Esophagus muscularis mucosa (tissue), 4 donors: ENCODE measurements at regions not wholly inside any gene's neighbourhood (a gene's known extent, or its start where the extent isn't known, plus 50 kb on each side); places are given as distances from the start of the nearest gene placed in this dataset.

Experiments
- DNase-seq: peaks from one replicate; pipeline ENCODE4 v3.0.0-alpha.2; 2017; ENCODE audit errors: extremely low spot score
- H3K27ac ChIP-seq, 4 donors: fragments of 200-600 bp; sonication (generic); replicated peaks in 1 of 4; 1 replicate in 3 of 4; 2 replicates in 1 of 4; pipeline ENCODE4 v1.5.1; 2016 to 2019; ENCODE audit warnings: mild to moderate bottlenecking in 1 of 4
- H3K27me3 ChIP-seq, 4 donors: fragments of 200-600 bp; sonication (generic); one replicate each; pipeline versions ENCODE4 v1.5.1 to v1.6.0; 2016 to 2019
- H3K36me3 ChIP-seq, 4 donors: fragments of 200-600 bp; sonication (generic); one replicate each; pipeline ENCODE4 v1.5.1; 2016 to 2019
- H3K4me1 ChIP-seq, 4 donors: fragments of 200-600 bp; sonication (generic); one replicate each; pipeline ENCODE4 v1.5.1; 2016 to 2019
- H3K4me3 ChIP-seq, 4 donors: fragments of 200-600 bp; sonication (generic); 1 replicate in 2 of 4; 2 replicates in 2 of 4; pipeline ENCODE4 v1.5.1; 2016 to 2019; ENCODE audit warnings: mild to moderate bottlenecking in 4 of 4, moderate library complexity in 1 of 4
- H3K9me3 ChIP-seq, 4 donors: fragments of 200-600 bp; sonication (generic); 1 replicate in 3 of 4; 2 replicates in 1 of 4; pipeline ENCODE4 v1.5.1; 2016 to 2019
- EP300 ChIP-seq: sonication (generic); formaldehyde crosslinking; IDR thresholded peaks from one replicate; pipeline ENCODE4 v1.6.1; 2017; ENCODE audit warnings: antibody characterized with exemption
- POLR2A ChIP-seq: fragments of 450-650 bp; IDR thresholded peaks from one replicate; pipeline ENCODE4 v1.6.1; 2017; ENCODE audit warnings: antibody characterized with exemption, moderate library complexity, mild to moderate bottlenecking, low read depth
- POLR2AphosphoS5 ChIP-seq, 2 donors: sonication (generic); formaldehyde crosslinking; IDR thresholded peaks; one replicate each; pipeline ENCODE4 v1.6.1; 2017; ENCODE audit warnings: antibody characterized with exemption in 2 of 2
- whole genome bisulfite sequencing: methylation state at CpG from one replicate; pipeline ENCODE4 v1.1.5; 2018; 5-methylcytosine and 5-hydroxymethylcytosine counted together
- intact Hi-C: fragments of 100-400 bp; cut with DNase I; formaldehyde crosslinking; loops from one replicate; pipeline ENCODE4 v1.15.1; 2023
- TF ChIP-seq, protein P1 (sequence below), 3 experiments: fragments of 200-600 bp in 2 of 3; fragments of 450-650 bp in 1 of 3; sonication (generic) in 2 of 3; IDR thresholded peaks; one replicate each; pipeline ENCODE4 v1.5.1; 2017 to 2019; ENCODE audit warnings: antibody characterized with exemption in 3 of 3, mild to moderate bottlenecking in 2 of 3, moderate library complexity in 1 of 3

- Histone ChIP-seq H3K9me3 (no peaks in the 10 kb centered on the region), H3K36me3 (no peaks in the 10 kb centered on the region), H3K27ac (no peak overlapping the region), H3K4me3 (no peak overlapping the region), H3K27me3 (peaks cover 0 to 74% (median 0%) of the 10 kb centered on the region in 4 donors), H3K4me1 (no peaks in the 10 kb centered on the region)
- 63% methylated on average over 9 of the region's 9 CpGs for WGBS
- TF ChIP-seq POLR2AphosphoS5 (IDR thresholded peaks at IDR 0.05) (no peak), EP300 (no peak), POLR2A (no peak)
- TF ChIP-seq, protein P1, sequence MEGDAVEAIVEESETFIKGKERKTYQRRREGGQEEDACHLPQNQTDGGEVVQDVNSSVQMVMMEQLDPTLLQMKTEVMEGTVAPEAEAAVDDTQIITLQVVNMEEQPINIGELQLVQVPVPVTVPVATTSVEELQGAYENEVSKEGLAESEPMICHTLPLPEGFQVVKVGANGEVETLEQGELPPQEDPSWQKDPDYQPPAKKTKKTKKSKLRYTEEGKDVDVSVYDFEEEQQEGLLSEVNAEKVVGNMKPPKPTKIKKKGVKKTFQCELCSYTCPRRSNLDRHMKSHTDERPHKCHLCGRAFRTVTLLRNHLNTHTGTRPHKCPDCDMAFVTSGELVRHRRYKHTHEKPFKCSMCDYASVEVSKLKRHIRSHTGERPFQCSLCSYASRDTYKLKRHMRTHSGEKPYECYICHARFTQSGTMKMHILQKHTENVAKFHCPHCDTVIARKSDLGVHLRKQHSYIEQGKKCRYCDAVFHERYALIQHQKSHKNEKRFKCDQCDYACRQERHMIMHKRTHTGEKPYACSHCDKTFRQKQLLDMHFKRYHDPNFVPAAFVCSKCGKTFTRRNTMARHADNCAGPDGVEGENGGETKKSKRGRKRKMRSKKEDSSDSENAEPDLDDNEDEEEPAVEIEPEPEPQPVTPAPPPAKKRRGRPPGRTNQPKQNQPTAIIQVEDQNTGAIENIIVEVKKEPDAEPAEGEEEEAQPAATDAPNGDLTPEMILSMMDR (IDR thresholded peaks at IDR 0.05): no peak
- DNase-seq: no peak
- intact Hi-C loops: no loop called here
Measured at GRCh38 chr12:109648521-109648920, 65.1 kb upstream of the FAM222A start.

- H3K27me3 ChIP-seq: peaks cover 0 to 76% (median 0%) of the 10 kb centered on the region in 4 donors
- DNase-seq: no peak
- H3K9me3 ChIP-seq: no peaks in the 10 kb centered on the region
- H3K27ac ChIP-seq: no peak overlapping the region
- TF ChIP-seq, protein P1 (IDR thresholded peaks at IDR 0.05): no peak
- TF ChIP-seq EP300: no peak
- TF ChIP-seq POLR2A: no peak
- no peak for TF ChIP-seq POLR2AphosphoS5 (IDR thresholded peaks at IDR 0.05)
- peaks cover 0 to 4% (median 0%) of the 10 kb centered on the region in 4 donors for H3K4me1 ChIP-seq
- 93% methylated on average over 4 of the region's 4 CpGs for WGBS
- H3K4me3 ChIP-seq: no peak overlapping the region
- intact Hi-C loops: no loop called here
- H3K36me3 ChIP-seq: no peaks in the 10 kb centered on the region
Measured at GRCh38 chr12:109650808-109651207, 62.8 kb upstream of the FAM222A start.

GRCh38 chr12:109651596-109651995 is 62.0 kb upstream of the FAM222A start:
- Histone ChIP-seq H3K9me3 (no peaks in the 10 kb centered on the region), H3K27ac (no peak overlapping the region), H3K4me3 (no peak overlapping the region), H3K4me1 (peaks cover 0 to 4% (median 0%) of the 10 kb centered on the region in 4 donors), H3K36me3 (no peaks in the 10 kb centered on the region), H3K27me3 (peaks cover 0 to 74% (median 0%) of the 10 kb centered on the region in 4 donors)
- DNase-seq: no peak
- TF ChIP-seq EP300 (no peak), POLR2AphosphoS5 (IDR thresholded peaks at IDR 0.05) (no peak), POLR2A (no peak)
- TF ChIP-seq, protein P1 (IDR thresholded peaks at IDR 0.05): no peak
- WGBS: 57% methylated on average over 1 of the region's 1 CpG
- intact Hi-C loops: no loop called here

DNA sequence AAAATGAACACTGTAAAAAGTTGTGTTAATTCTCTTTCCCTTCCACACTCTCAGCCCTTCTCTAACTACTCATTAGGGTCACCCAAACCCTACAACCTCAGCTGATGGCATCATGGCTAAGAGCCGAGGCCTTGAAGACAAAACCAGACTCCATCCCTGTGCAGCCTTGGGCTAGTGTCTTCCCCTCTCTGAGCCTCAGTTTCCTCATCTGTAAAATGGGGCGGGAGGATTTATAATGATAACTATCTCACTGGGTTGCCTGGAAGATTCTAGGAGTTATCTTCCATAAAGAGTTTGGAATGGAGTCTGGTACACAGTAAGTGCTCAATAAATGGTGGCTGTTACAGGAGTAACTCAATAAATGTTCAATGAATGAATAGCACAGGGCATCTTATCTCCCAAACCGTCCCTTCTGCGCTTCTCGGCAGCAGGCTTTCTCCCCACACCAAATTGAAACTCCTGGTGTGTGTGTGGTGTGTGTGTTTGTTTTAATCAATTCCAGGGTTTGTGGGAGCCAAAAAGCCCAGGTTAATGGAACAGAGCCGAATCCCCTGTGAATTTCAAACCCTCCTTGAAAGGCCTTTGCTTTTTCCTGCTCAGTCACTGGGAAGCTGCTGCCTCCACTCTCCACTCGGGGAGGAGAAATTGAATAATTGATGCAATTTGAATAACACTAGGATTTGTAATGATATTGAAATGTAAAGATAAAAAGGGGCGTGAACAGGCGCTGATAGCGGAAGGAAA is 61.2 kb upstream of the FAM222A start:
- Histone ChIP-seq H3K4me3 (no peak overlapping the region), H3K27ac (no peak overlapping the region), H3K9me3 (no peaks in the 10 kb centered on the region), H3K36me3 (no peaks in the 10 kb centered on the region), H3K4me1 (peaks cover 0 to 4% (median 0%) of the 10 kb centered on the region in 4 donors), H3K27me3 (peaks cover 0 to 71% (median 0%) of the 10 kb centered on the region in 4 donors)
- no peak for TF ChIP-seq POLR2AphosphoS5 (IDR thresholded peaks at IDR 0.05)
- TF ChIP-seq EP300: no peak
- TF ChIP-seq, protein P1 (IDR thresholded peaks at IDR 0.05): no peak
- no peak for TF ChIP-seq POLR2A
- intact Hi-C loops: no loop called here
- WGBS: 73% methylated on average over 10 of the region's 10 CpGs
- DNase-seq: no peak

DNA sequence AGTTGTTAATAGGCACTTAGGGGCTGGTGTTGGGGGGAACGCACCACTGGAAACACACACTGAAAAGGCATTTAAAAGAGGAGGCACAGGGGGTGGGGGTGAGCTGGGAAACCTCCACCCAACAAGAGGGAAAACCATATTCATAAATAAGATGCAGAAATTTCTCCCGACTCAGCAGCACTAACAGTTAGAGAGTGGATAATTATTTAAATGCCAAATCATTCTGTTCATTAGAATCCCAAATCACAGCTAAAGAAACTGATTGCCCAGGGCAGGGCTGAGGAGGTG is 60.7 kb upstream of the FAM222A start:
- peaks cover 0 to 4% (median 0%) of the 10 kb centered on the region in 4 donors for H3K4me1 ChIP-seq
- no peaks in the 10 kb centered on the region for H3K36me3 ChIP-seq
- no peak overlapping the region for H3K4me3 ChIP-seq
- WGBS: 65% methylated on average over 2 of the region's 2 CpGs
- TF ChIP-seq EP300 (no peak), POLR2AphosphoS5 (IDR thresholded peaks at IDR 0.05) (no peak), POLR2A (no peak)
- TF ChIP-seq, protein P1 (IDR thresholded peaks at IDR 0.05): no peak
- no peak for DNase-seq
- peaks cover 0 to 65% (median 0%) of the 10 kb centered on the region in 4 donors for H3K27me3 ChIP-seq
- intact Hi-C loops: no loop called here
- H3K9me3 ChIP-seq: no peaks in the 10 kb centered on the region
- H3K27ac ChIP-seq: no peak overlapping the region
